ENCODE measurements at regions not wholly inside any gene's neighbourhood (a gene's known extent, or its start where the extent isn't known, plus 50 kb on each side); places are given as distances from the start of the nearest gene placed in this dataset.

DNA sequence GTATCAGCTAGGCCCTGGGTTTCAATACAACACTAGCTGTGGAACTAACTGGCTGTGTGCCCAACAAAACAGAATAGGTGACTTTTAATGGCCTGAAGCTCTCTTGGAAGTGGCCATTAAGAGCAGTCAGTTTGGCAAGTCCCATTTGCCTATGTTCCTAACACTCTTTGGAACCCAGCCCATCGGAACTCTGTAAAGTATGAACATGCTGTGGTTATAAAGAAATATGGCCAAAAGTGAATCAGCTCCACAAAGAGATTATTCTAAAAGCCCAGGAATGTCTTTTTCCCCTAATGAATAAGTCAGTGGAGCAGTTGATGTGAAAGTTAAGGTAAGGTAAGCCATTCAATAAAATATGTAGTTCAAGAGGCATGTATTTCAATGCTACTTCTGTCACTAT lies 223.7 kb upstream of the ADAMTS5 start:
- no peak for DNase-seq

DNA sequence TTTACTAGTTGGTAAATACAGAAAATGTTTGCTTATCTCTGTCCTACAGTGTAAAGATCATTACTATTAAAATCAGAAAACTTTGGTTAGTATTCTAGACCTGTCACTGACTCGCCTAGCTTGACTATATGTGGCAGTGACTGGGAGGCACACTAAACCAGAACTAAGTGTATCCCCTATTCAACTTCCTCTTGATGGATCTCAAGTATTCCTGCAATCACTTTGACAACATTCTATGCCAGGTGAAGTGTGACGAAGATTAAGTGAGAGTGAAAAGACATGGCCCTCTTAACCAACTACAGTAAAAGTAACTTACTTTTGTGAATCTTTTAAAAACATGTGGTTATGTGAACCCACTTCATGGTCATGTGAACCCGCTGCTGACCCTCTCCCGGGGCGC lies 223.0 kb upstream of the ADAMTS5 start:
- DNase-seq: no peak

DNA sequence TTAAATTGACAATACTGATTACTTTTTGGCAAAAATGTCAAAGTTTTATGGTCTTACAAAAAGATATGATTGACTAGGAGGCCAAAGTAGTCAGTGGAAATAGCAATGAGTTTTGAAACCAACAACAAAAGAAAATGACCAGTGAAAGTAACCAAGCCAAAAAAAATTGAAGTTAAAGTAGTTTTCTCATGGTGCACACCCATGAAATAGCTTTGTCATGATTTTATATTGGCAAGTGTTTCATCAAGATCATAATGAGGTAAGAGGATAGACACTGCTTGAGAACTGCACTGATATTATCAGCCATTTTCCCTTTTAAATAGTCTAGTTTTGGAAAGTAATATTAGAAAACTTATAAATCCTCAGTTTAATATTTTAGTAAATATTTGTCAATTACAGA lies 206.2 kb upstream of the ADAMTS5 start:
- DNase-seq: no peak

DNA sequence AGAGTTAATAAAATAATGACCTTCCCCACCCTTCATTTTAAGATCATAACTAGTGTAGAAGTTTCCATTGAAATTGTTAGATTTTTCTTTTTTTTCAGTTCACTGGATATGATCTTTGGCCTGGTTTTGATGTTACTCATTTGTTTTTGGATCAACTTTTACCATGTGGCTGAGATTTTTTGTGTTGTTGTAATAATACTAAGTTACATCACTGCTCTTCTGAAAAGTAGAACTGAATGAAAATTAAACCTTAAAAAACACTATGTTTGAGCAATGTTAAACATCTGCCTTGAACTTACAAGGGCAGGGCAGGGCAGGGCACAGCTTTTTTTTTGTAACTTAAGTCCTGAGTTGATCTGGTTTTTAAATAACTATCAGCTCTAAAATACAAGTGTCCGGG lies 204.8 kb upstream of the ADAMTS5 start:
- no peak for DNase-seq

DNA sequence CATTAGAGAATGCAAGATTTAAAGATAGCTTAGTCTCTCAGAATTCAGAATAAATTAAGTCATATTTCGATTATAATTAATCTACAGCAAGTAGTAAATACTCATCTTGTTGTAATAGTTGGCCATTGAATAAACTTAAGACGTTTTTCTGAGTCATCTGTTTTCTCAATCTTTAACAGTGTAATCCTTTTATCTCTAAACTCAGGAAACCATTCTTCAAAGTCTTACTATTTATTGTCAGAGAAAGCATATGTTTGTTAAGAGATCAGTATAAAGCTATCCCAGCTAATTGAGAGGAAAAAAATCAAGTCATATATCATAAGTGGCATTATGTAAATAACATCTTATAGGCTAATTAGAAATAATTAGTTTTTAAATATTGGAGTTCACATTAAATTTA lies 201.2 kb upstream of the ADAMTS5 start:
- DNase-seq: no peak

DNA sequence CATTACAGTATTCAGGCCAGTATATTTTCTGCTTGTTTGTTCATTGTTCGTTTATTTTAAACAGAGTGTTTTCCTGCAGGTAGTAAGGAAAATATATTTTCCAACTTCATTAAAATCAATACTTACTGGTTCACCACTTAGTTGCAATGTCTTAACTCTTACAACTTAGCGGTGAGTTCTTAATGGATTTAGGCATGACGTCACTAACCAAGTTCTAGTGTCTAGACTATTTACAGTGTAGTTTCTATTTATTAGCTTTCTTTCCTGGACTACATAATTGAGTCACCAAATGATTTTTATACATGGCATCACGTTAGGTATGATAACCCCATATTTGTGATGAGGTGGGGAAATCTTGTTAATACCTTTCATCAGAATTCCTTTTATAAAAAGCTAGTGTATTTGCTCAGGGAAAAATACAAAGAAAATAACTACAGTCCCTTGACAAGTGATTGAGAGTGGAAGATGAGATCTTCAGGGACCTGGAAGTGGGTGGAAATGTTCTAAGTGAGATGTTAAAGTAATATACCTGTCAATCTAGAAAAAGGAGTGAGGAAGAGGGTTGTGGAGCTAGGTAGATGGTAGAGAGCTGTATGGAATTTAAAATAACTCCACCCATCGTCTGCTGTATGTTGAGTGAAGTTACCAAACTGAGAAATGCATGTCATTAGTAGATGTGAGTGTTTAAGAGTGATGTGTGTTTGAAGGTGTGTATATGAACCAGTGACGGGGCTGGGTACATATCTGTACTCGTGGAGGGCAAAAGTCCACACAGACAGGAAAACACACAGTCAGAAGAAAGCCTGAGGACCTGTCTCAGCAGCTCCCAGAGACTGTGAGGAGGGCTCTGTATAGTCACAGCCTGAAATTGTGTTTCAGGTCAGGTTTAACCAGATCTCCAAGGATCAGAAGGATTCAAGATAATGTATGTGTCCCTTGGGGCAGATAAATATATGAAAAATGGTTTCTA lies 197.6 kb upstream of the ADAMTS5 start:
- no peak for DNase-seq

DNA sequence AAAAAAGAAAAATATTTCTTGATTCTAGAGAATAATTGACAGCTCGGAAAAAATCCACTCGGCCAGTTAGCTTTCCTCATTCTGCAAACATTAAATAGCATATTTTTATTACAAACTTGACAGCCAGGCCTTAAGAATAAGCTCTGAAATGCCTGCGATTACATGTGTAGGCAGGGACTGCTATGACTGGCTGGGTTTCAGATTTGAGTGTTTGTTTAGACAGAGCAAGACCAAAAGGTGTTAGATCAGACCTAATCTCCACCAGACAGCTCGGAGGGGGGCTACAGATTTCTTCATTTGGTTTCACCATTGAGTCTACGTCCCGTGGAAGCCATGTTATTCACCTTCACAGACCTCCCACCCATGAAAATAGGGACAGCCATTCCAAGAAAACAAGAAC lies 192.1 kb upstream of the ADAMTS5 start:
- no peak for DNase-seq

DNA sequence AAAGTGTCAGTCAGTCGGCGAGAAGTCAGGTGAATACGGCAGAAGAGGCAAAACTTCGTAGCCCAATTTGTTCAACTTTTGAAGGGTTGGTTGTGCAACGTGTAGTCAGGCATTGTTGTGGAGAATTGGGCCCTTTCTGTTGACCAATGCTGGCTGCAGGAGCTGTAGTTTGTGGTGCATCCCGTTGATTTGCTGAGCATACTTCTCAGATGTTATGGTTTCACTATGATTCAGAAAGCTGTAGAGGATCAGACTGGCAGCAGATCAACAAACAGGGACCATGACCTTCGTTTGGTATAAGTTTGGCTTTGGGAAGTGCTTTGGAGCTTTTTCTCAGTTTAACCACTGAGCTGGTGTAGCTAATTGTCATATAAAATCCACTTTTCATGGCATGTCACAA lies 190.2 kb upstream of the ADAMTS5 start:
- DNase-seq: no peak

DNA sequence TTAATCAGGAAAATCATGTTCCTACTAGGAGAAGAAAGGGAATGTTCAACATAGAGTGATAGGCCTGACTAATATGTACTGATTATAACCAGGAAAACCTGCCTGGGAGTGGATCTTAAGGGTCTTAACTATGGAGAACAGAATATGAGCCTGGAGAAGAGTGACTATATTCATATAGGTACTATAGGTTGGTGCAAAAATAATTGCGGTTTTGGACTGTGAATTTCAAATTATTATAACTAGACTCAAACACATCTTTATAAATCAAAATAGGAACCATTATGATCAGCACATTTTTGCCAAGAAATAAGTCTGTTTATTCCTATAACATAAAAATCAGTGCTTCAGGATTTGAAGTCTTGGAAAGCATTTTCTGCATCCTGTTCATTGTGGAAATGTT lies 189.8 kb upstream of the ADAMTS5 start:
- DNase-seq: no peak

DNA sequence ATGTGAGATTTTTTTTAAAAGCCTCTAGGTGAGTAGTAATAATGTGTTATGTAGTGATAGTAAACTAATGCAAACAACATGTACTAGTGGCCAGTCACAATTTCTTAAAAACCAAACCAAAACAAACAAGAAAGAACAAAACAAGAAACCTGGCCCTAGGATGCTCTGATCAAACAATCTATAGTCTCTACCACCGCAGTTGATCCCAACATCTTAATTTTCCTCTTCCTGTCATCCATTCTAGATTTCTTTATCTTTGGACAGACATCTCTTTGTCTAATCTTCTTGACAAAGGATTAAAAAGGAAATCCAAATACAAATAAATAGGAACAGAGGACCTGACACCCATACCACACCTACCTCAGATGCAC lies 188.2 kb upstream of the ADAMTS5 start:
- DNase-seq: no peak

DNA sequence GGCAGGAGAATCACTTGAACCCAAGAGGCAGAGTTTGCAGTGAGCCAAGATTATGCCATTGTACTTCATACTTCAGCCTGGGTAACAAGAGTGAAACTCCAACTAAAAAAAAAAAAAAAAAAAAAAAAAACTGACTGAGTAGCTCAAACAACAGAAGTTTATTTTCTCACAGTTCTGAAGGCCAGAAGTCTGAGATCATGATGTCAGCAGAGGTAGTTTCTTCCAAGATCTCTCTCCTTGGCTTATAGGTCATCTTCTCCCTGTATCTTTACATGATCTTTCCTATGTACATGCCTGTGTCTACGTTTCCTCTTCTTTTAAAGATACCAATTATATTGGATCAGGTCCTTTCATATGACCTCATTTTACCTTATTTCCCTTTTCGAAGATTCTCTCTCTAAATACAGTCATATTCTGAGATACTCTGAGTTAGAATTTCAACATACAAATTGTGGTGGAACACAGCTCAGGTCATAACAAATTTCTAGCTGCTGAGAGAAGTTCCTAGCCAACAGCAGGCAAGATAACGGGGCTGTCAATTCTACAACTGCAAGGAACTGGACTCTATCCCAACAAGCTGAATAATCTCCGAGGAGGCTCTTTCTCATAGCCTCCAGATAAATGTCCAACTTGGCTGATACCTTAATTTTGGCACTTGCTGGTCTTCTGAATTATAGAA lies 187.7 kb upstream of the ADAMTS5 start:
- DNase-seq: no peak

DNA sequence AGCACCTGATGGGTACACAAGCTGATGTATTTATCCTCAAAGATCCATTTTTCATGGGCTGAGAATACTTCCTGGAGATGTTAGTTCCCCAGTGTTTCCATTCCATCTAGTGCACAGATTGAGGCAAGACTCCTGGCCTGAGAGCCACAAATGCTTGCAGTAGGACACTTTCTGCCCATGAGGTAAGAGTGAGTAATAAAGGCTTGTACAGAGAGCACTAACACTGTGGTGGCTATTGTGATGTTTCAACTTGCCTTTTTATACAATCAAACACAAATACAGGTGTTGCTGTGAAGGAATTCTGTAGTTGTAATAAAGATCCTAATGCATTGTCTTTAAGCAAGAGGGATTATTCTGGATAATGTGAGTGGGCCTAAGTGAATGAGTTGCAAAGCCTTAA lies 186.1 kb upstream of the ADAMTS5 start:
- no peak for DNase-seq

DNA sequence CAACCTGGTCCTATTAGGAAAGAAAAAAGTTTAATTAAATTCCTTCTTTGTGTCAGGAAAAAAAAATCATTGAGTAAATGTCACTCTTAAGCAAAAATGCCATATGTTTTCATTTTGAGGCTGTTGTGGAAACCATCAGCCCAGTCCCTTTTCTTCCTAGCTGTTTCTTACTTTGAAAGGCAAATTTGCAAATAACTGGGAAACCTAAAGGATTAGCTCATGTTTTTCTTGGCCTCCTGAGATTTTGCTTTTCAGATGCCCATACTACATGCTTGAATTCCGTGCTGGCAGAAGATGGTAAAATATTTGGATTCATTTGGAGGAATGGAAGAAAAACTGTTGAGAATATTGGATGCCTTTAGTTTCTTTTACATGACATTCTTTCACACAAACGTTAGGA lies 182.1 kb upstream of the ADAMTS5 start:
- DNase-seq: no peak

DNA sequence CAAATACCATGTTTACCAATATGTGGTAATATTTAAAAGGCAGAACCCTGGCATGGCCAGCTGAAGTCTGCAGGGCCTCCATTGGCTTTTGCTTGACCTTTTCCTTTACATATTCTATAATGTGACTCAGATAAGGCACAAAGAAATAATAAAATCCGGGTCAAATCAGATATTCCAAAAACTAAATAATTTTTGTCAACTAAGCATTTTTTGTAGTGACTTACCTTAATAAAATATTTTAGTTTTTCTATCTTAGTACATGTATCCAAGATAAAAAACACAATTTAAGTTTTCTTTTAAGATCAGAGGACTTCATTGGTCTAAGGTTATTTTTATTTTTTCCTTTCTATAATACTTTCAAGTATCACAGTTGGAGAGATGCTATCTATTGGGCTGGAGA lies 179.4 kb upstream of the ADAMTS5 start:
- no peak for DNase-seq

DNA sequence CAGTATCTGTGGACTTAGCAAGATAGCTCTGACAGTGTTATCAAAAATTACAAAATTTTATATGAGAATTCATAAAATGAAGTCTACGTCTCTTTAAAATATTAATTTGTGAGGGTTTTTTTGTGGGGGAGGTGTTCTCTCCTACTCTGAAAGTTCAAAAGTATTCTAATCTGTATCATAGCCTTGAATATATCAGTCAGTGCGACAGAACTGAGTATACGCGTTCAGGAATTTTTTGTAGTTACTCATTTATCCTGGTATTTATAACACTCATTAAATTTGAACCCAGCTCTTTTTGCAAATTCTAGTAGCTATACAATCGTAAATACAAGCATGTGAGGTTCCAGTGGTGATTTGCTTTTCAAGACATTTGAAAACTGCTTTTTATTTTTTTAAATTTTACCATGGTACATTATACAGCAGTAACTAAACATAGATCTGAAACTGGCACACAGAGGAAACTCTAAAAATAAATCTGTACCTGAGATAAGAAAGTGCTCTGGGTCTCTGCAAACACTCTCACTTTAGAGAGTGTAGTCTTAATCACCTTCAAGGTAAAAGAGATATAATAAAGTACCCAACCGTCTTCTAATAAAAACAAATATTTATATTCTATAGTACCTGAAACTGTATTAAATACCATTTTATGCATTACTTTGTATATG lies 178.4 kb upstream of the ADAMTS5 start:
- no peak for DNase-seq

- DNase-seq: no peak
Observed at GRCh38 chr21:27143476-27143875, 176.6 kb upstream of the ADAMTS5 start.

DNA sequence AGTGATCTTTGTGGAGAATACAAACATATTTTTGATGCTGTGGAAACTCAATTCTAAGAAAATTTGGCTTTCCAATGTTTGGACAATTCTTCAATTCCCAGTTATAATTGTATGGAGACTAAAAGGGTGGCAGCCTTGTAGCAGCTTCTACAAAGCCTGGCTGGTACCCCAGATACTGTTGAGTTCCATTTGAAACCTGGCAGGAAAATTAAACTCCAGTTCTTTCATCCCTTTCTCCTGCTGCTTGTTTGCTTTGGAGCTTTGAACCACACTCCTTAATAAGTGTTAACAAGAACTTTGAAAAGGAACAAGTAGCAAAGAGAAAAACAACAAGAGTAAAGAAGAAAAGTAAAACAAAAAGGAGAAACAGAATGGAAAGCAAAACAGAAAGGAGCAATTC lies 172.6 kb upstream of the ADAMTS5 start:
- no peak for DNase-seq

DNA sequence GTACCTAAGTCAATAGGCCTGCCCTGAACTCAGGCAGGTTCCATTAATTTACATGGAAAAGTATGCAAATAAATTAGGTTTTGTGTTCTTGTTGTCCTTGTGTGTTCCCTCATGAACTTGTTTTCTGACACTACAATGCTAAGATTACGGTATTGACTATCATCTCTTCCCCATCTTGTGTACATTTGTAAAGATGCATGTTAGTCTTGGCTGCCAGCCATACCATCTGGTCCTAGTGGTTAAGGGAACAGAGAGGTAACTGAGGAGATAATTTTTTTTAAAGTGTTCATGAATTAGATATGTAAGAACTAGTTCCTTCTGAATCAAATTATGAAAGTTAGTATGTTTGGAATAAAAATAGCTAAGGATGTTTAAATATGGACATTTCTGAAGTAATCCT lies 167.6 kb upstream of the ADAMTS5 start:
- peak; percentile 89 for DNase-seq

DNA sequence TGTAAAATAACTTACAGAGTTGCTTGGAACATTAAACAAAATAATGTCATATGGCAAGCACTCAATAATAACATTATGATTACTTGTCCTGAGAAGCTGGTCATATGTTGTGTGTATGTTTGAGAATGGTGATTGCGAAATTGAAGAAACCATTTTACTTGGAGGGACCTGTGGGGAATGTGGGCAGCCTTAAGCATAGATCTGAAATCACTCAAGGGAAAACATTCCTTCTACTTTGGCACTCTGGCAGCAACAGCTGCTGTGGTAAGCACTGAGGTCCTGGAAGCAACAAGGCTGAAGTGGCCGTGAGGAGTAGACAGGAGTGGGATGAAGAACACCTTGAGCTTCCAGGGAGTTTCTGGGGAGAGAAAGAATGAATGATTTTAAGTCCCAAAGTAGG lies 165.4 kb upstream of the ADAMTS5 start:
- DNase-seq: no peak

- DNase-seq: no peak
Observed at GRCh38 chr21:27130154-27130553, 163.3 kb upstream of the ADAMTS5 start.

DNA sequence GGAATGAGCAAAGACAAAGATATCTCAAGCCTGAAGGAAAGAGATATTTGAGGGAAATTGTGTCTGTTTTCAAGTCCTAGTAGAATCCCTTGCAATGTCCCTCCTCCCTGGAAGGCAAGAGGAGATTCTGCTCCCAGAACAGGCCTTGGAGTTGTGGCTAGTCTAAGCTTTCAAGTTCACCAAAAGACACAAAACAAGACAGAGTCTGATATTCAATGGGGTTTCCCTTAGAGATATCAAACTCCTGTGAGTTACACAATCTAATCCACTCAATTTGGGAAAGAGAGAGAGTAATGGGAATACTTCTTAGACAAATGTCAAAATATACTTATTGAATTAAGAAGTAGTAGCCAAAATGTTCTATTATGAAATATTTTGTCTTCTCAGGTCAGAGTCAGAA lies 162.8 kb upstream of the ADAMTS5 start:
- DNase-seq: no peak

DNA sequence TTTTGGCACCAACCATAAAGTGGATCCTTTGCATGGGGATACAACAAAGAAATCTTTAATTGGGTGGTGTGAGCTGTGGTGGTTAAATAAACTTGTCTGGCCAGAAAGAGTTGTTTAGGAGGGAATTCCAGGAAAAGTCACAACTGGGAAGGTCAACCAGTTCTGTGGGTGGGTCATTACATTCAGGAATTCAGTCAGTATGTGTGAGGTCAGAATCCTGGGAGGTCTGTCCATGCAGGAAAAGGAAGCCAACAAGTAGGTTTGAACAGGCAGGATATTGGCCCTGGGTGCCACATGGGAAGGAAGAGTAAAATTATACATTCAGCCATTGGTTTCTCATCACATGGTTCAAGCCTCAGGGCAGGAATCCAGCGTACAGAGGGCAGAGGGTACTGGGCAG lies 162.3 kb upstream of the ADAMTS5 start:
- no peak for DNase-seq

GRCh38 chr21:27126140-27126539 lies 159.3 kb upstream of the ADAMTS5 start:
- no peak for DNase-seq

- no peak for DNase-seq
Observed at GRCh38 chr21:27122686-27123085, 155.8 kb upstream of the ADAMTS5 start.

All from NCI-H1694 (cell line).